ENCODE measurements at regions not wholly inside any gene's neighbourhood (a gene's known extent, or its start where the extent isn't known, plus 50 kb on each side); places are given as distances from the start of the nearest gene placed in this dataset.
"Not testable (repeated sequence)": the region's sequence is repeated elsewhere in the genome, so short reads cannot be mapped to it uniquely, and the experiment has no call there.

GRCh38 chr2:89196719-89197118, 505.2 kb downstream of the RPIA start:
- H4K20me1 ChIP-seq (replicated peaks; ENCODE audit: control insufficient read depth, extremely low read depth, insufficient read depth, low read length); H3K27me3 ChIP-seq (ENCODE audit: control insufficient read depth in 2 of 2, insufficient read depth in 2 of 2, low read length in 2 of 2); CTCF ChIA-PET; H3K79me2 ChIP-seq (ENCODE audit: control insufficient read depth, insufficient read depth, low read length); dilution Hi-C loops (cut with MboI; ENCODE audit: extremely low pct_ligation_motif_present, low sequenced_read_pairs); H3K4me1 ChIP-seq (ENCODE audit: control insufficient read depth, extremely low read depth, insufficient read depth, low read length); H3K27ac ChIP-seq (ENCODE audit: insufficient read depth, low read depth, low read length); H3K4me2 ChIP-seq (ENCODE audit: insufficient read depth, low read length); BruUV-seq (replicated peaks); H3K4me3 ChIP-seq (replicated peaks in 1 of 3; ENCODE audit: insufficient read depth in 1 of 3, low read depth in 1 of 3, low read length in 3 of 3); H3K36me3 ChIP-seq (ENCODE audit: control insufficient read depth in 2 of 2, extremely low read depth in 1 of 2, insufficient read depth in 2 of 2, low read length in 2 of 2); DNase-seq (ENCODE audit: low read depth, low spot score); H3K9me3 ChIP-seq (replicated peaks; ENCODE audit: control insufficient read depth, insufficient read depth, low read length); H2AFZ ChIP-seq (ENCODE audit: low read depth, low read length); H3K9ac ChIP-seq (replicated peaks; ENCODE audit: extremely low read depth, insufficient read depth, low read length); H3K9me1 ChIP-seq (replicated peaks; ENCODE audit: control insufficient read depth, extremely low read depth, insufficient read depth, low read length); FAIRE-seq; POLR2A ChIA-PET; intact Hi-C loops (cut with micrococcal nuclease): not testable (repeated sequence)

DNA sequence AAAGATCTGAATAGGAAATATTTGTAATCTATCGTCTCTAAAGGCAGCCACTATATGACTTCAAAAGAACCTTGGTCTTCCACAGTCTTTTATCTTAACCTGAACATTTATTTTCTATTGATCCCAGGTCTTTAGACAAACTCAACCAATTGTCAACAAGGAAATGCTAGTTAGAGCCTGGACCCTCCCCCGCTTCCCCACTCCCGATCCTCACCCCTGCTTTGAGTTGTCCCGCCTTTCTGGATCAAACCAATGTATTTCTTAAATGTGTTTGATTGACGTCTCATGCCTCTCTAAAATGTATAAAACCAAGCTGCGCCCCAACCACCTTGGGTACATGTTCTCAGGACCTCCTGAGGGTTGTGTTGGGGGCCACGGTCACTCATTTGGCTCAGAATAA, 506.6 kb downstream of the RPIA start:
- intact Hi-C loops (cut with micrococcal nuclease); H3K9me1 ChIP-seq (replicated peaks; ENCODE audit: control insufficient read depth, extremely low read depth, insufficient read depth, low read length); FAIRE-seq; H3K9me3 ChIP-seq (replicated peaks; ENCODE audit: control insufficient read depth, insufficient read depth, low read length); H3K79me2 ChIP-seq (ENCODE audit: control insufficient read depth, insufficient read depth, low read length); DNase-seq (ENCODE audit: low read depth, low spot score); H3K4me2 ChIP-seq (ENCODE audit: insufficient read depth, low read length); POLR2A ChIA-PET; H3K27me3 ChIP-seq (ENCODE audit: control insufficient read depth in 2 of 2, insufficient read depth in 2 of 2, low read length in 2 of 2); dilution Hi-C loops (cut with MboI; ENCODE audit: extremely low pct_ligation_motif_present, low sequenced_read_pairs); BruUV-seq (replicated peaks); H4K20me1 ChIP-seq (replicated peaks; ENCODE audit: control insufficient read depth, extremely low read depth, insufficient read depth, low read length); H3K27ac ChIP-seq (ENCODE audit: insufficient read depth, low read depth, low read length); H3K9ac ChIP-seq (replicated peaks; ENCODE audit: extremely low read depth, insufficient read depth, low read length); H2AFZ ChIP-seq (ENCODE audit: low read depth, low read length); H3K4me1 ChIP-seq (ENCODE audit: control insufficient read depth, extremely low read depth, insufficient read depth, low read length); CTCF ChIA-PET; H3K4me3 ChIP-seq (replicated peaks in 1 of 3; ENCODE audit: insufficient read depth in 1 of 3, low read depth in 1 of 3, low read length in 3 of 3); H3K36me3 ChIP-seq (ENCODE audit: control insufficient read depth in 2 of 2, extremely low read depth in 1 of 2, insufficient read depth in 2 of 2, low read length in 2 of 2): not testable (repeated sequence)

DNA sequence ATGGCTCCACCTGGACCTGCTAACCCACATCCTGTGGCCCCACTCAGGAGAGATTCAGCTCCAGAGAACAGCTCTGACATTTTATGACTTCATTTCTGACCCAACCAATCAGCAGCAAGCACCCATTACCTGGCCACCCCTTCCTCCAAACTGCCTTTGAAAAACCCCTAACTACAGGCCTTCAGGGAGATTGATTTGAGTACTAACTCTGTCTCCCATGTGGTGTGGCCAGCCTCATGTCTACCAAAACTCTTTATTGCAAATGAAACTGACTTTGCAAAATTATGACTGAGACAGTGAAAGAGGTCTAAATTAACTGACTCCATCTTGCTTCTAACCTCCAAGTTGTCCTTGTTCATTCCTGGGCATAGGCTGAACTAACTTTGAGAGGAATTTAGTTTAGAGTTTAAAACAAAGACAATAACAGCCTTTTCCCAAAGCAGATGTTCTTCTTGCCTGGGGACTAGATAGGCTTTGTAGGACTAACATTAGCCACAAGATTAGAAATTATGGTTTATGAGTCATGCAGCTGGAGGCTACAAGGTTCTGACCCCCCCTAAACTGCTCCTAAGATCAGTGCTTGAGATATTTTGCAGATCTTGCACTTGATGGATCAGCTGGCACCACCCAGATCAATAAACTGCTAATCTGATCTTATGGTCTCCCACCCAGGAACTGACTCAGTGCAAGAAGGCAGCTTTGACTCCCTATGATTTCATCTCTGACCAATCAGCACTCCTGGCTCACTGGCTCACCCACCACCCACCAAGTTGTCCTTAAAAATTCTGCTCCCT, 508.2 kb downstream of the RPIA start:
- H3K27ac ChIP-seq (ENCODE audit: insufficient read depth, low read depth, low read length); POLR2A ChIA-PET; H3K9me1 ChIP-seq (replicated peaks; ENCODE audit: control insufficient read depth, extremely low read depth, insufficient read depth, low read length); H3K4me2 ChIP-seq (ENCODE audit: insufficient read depth, low read length); H3K4me1 ChIP-seq (ENCODE audit: control insufficient read depth, extremely low read depth, insufficient read depth, low read length); H3K36me3 ChIP-seq (ENCODE audit: control insufficient read depth in 2 of 2, extremely low read depth in 1 of 2, insufficient read depth in 2 of 2, low read length in 2 of 2); H3K27me3 ChIP-seq (ENCODE audit: control insufficient read depth in 2 of 2, insufficient read depth in 2 of 2, low read length in 2 of 2); dilution Hi-C loops (cut with MboI; ENCODE audit: extremely low pct_ligation_motif_present, low sequenced_read_pairs); DNase-seq (ENCODE audit: low read depth, low spot score); H2AFZ ChIP-seq (ENCODE audit: low read depth, low read length); H3K9ac ChIP-seq (replicated peaks; ENCODE audit: extremely low read depth, insufficient read depth, low read length); H3K9me3 ChIP-seq (replicated peaks; ENCODE audit: control insufficient read depth, insufficient read depth, low read length); BruUV-seq (replicated peaks); intact Hi-C loops (cut with micrococcal nuclease); H3K4me3 ChIP-seq (replicated peaks in 1 of 3; ENCODE audit: insufficient read depth in 1 of 3, low read depth in 1 of 3, low read length in 3 of 3); H3K79me2 ChIP-seq (ENCODE audit: control insufficient read depth, insufficient read depth, low read length); H4K20me1 ChIP-seq (replicated peaks; ENCODE audit: control insufficient read depth, extremely low read depth, insufficient read depth, low read length); FAIRE-seq; CTCF ChIA-PET: not testable (repeated sequence)

GRCh38 chr2:89200247-89200527, 508.7 kb downstream of the RPIA start:
- intact Hi-C loops (cut with micrococcal nuclease); H3K27ac ChIP-seq (ENCODE audit: insufficient read depth, low read depth, low read length); H3K9me3 ChIP-seq (replicated peaks; ENCODE audit: control insufficient read depth, insufficient read depth, low read length); H3K4me1 ChIP-seq (ENCODE audit: control insufficient read depth, extremely low read depth, insufficient read depth, low read length); FAIRE-seq; H3K9me1 ChIP-seq (replicated peaks; ENCODE audit: control insufficient read depth, extremely low read depth, insufficient read depth, low read length); H3K36me3 ChIP-seq (ENCODE audit: control insufficient read depth in 2 of 2, extremely low read depth in 1 of 2, insufficient read depth in 2 of 2, low read length in 2 of 2); H3K27me3 ChIP-seq (ENCODE audit: control insufficient read depth in 2 of 2, insufficient read depth in 2 of 2, low read length in 2 of 2); H3K4me2 ChIP-seq (ENCODE audit: insufficient read depth, low read length); H3K79me2 ChIP-seq (ENCODE audit: control insufficient read depth, insufficient read depth, low read length); H4K20me1 ChIP-seq (replicated peaks; ENCODE audit: control insufficient read depth, extremely low read depth, insufficient read depth, low read length); H2AFZ ChIP-seq (ENCODE audit: low read depth, low read length); H3K9ac ChIP-seq (replicated peaks; ENCODE audit: extremely low read depth, insufficient read depth, low read length); BruUV-seq (replicated peaks); POLR2A ChIA-PET; CTCF ChIA-PET; H3K4me3 ChIP-seq (replicated peaks in 1 of 3; ENCODE audit: insufficient read depth in 1 of 3, low read depth in 1 of 3, low read length in 3 of 3); dilution Hi-C loops (cut with MboI; ENCODE audit: extremely low pct_ligation_motif_present, low sequenced_read_pairs); DNase-seq (ENCODE audit: low read depth, low spot score): not testable (repeated sequence)
